Hepatocyte (in vitro differentiated cells): ENCODE measurements at regions not wholly inside any gene's neighbourhood (a gene's known extent, or its start where the extent isn't known, plus 50 kb on each side); places are given as distances from the start of the nearest gene placed in this dataset.
"Not testable (repeated sequence)": the region's sequence is repeated elsewhere in the genome, so short reads cannot be mapped to it uniquely, and the experiment has no call there.

ENCODE experiments used
- DNase-seq: peaks from one replicate; pipeline ENCODE4 v3.0.0-alpha.2; 2016; ENCODE audit warnings: low spot score
- H2AFZ ChIP-seq: fragments of 200-600 bp; sonication (generic); 2 replicates; pipeline ENCODE4 v1.6.0; 2016; ENCODE audit warnings: antibody characterized with exemption, mild to moderate bottlenecking
- H3K27ac ChIP-seq: fragments of 200-600 bp; sonication (generic); 2 replicates; pipeline ENCODE4 v1.5.1; 2016; ENCODE audit warnings: mild to moderate bottlenecking
- H3K27me3 ChIP-seq: fragments of 200-600 bp; sonication (generic); 2 replicates; pipeline ENCODE4 v1.6.1; 2016
- H3K36me3 ChIP-seq: fragments of 200-600 bp; sonication (generic); replicated peaks from 2 replicates; pipeline ENCODE4 v1.5.1; 2016; ENCODE audit warnings: low read depth; ENCODE audit not compliant: insufficient read depth
- H3K4me1 ChIP-seq: fragments of 200-600 bp; sonication (generic); 2 replicates; pipeline ENCODE4 v1.5.1; 2016; ENCODE audit warnings: mild to moderate bottlenecking, moderate library complexity; ENCODE audit not compliant: insufficient read depth
- H3K4me2 ChIP-seq: fragments of 200-600 bp; sonication (generic); 2 replicates; pipeline ENCODE4 v1.6.0; 2016
- H3K4me3 ChIP-seq: fragments of 200-600 bp; sonication (generic); 2 replicates; pipeline ENCODE4 v1.5.1; 2016; ENCODE audit warnings: mild to moderate bottlenecking
- H3K79me2 ChIP-seq: fragments of 200-600 bp; sonication (generic); 2 replicates; pipeline ENCODE4 v1.6.0; 2017; ENCODE audit warnings: mild to moderate bottlenecking
- H3K9me2 ChIP-seq: fragments of 200-600 bp; sonication (generic); replicated peaks from 2 replicates; pipeline ENCODE4 v1.6.0; 2017; ENCODE audit warnings: mild to moderate bottlenecking; ENCODE audit not compliant: insufficient read depth
- H3K9me3 ChIP-seq: fragments of 200-600 bp; sonication (generic); 2 replicates; pipeline ENCODE4 v1.5.1; 2016; ENCODE audit warnings: low read depth, mild to moderate bottlenecking
- H4K20me1 ChIP-seq: fragments of 200-600 bp; sonication (generic); 2 replicates; pipeline ENCODE4 v1.6.0; 2016; ENCODE audit warnings: mild to moderate bottlenecking; ENCODE audit not compliant: insufficient read depth, poor library complexity, severe bottlenecking
- EZH2 ChIP-seq: fragments of 200-600 bp; sonication (generic); IDR thresholded peaks from 2 replicates; pipeline ENCODE4 v1.6.1; 2016; ENCODE audit warnings: antibody characterized with exemption, mild to moderate bottlenecking, borderline replicate concordance
- EZH2phosphoT487 ChIP-seq: fragments of 200-600 bp; sonication (generic); IDR thresholded peaks from one replicate; pipeline ENCODE4 v1.6.1; 2018; ENCODE audit warnings: antibody characterized with exemption, mild to moderate bottlenecking, low read depth, moderate library complexity; ENCODE audit not compliant: unreplicated experiment, severe bottlenecking
- WGBS: methylation state at CpG from one replicate; pipeline ENCODE4 v1.1.6; 2016; ENCODE audit warnings: low lambda C conversion rate; ENCODE audit errors: missing lambda C conversion rate; 5-methylcytosine and 5-hydroxymethylcytosine counted together
- TF ChIP-seq, protein P1 (sequence below): fragments of 200-600 bp; sonication (generic); IDR thresholded peaks from 2 replicates; pipeline ENCODE4 v1.5.1; 2016; ENCODE audit warnings: antibody characterized with exemption, mild to moderate bottlenecking; ENCODE audit not compliant: poor library complexity

DNA sequence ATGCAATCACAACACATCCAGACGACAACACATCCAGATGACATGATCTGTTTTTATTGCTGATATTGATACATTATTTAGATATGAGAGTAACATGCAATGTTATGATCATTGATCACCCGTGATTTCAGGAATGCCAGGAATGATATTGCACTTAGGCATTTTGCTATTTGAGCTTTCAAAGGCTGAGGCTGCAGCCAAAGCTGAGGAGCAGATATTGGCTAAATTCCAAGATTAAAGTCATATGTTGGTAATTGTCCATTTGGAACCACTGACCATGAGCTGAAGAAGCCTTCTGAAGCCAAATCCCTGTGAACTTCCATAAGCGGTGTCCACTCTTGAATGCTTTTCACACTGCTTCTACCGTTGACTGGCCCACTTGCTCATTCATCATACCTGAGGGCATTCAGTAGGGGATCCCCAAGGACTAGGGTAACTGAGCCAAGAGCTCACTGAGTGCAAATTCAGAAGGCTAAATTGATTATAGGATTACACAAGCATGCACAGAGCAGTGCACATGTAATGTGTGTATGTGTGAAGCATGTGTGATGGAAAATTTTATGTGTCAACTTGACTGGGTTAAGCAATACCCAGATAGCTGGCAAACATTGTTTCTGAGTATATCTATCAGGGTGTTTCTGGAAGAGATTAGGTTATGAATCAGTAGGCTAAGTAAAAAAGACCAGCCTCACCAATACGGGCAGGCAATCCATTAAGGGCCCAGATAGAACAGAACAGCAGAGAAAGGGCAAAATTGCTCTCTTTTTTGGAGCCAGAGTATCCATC lies 92.1 kb upstream of the PLAAT1 start:
- Histone ChIP-seq H3K79me2 (no peaks in the 10 kb centered on the region), H4K20me1 (no peaks in the 10 kb centered on the region), H3K4me2 (no peak overlapping the region), H3K4me3 (no peak overlapping the region), H3K27me3 (no peaks in the 10 kb centered on the region), H3K9me3 (no peaks in the 10 kb centered on the region), H3K9me2 (no peaks in the 10 kb centered on the region), H2AFZ (no peak overlapping the region), H3K36me3 (no peaks in the 10 kb centered on the region), H3K27ac (no peak overlapping the region), H3K4me1 (no peaks in the 10 kb centered on the region)
- WGBS: 70% methylated on average over 5 of the region's 5 CpGs
- DNase-seq: no peak
- TF ChIP-seq EZH2: no peak
- TF ChIP-seq, protein P1, sequence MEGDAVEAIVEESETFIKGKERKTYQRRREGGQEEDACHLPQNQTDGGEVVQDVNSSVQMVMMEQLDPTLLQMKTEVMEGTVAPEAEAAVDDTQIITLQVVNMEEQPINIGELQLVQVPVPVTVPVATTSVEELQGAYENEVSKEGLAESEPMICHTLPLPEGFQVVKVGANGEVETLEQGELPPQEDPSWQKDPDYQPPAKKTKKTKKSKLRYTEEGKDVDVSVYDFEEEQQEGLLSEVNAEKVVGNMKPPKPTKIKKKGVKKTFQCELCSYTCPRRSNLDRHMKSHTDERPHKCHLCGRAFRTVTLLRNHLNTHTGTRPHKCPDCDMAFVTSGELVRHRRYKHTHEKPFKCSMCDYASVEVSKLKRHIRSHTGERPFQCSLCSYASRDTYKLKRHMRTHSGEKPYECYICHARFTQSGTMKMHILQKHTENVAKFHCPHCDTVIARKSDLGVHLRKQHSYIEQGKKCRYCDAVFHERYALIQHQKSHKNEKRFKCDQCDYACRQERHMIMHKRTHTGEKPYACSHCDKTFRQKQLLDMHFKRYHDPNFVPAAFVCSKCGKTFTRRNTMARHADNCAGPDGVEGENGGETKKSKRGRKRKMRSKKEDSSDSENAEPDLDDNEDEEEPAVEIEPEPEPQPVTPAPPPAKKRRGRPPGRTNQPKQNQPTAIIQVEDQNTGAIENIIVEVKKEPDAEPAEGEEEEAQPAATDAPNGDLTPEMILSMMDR: no peak

- 94% methylated on average over 2 of the region's 2 CpGs for WGBS
- Histone ChIP-seq H3K9me3 (no peaks in the 10 kb centered on the region), H3K27me3 (no peaks in the 10 kb centered on the region), H3K36me3 (no peaks in the 10 kb centered on the region), H3K4me3 (no peak overlapping the region), H3K27ac (no peak overlapping the region), H3K4me2 (no peak overlapping the region), H2AFZ (no peak overlapping the region), H3K9me2 (no peaks in the 10 kb centered on the region), H3K4me1 (no peaks in the 10 kb centered on the region), H3K79me2 (no peaks in the 10 kb centered on the region), H4K20me1 (no peaks in the 10 kb centered on the region)
- TF ChIP-seq EZH2phosphoT487: no peak
- TF ChIP-seq, protein P1: no peak
- TF ChIP-seq EZH2: no peak
- no peak for DNase-seq
Observed at GRCh38 chr3:193149998-193150397, 91.0 kb upstream of the PLAAT1 start.

DNA sequence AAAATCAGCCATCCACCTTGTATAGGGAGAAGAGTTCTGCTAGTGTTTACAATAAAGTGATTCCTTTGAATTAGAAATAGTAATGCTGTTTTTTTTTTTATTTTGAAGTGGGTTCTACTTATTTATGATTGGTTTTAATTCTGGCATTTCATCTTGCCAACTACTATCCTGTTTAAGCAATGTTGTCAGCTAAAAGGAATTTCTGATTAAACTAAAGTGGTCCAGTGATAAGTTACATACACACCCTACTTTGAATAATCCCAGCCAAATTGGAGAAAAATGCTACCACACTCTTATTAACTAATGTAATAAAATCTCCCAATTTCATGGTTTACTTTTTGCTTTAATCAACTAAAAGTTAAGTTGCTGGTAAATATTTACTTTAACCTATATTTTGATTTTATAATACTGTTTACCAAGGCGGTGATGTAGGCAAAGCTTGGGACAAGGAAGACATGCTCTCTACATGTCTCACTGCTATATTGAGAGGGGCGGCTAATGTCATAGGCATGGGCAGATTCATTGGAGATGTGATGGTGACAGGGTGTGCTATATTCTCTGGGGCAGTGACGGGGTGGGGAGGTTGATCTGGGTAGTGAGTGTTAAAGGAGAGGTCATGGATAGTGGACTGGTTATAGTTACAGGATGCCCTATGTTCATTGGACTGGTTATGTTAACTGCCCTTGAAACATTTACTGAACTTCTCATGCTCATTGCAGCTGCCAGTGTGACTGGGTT lies 85.8 kb upstream of the PLAAT1 start:
- H3K36me3 ChIP-seq, H3K9me3 ChIP-seq, H2AFZ ChIP-seq, H3K79me2 ChIP-seq, H4K20me1 ChIP-seq, DNase-seq, H3K9me2 ChIP-seq, H3K27ac ChIP-seq, H3K4me3 ChIP-seq, H3K4me2 ChIP-seq, H3K27me3 ChIP-seq, H3K4me1 ChIP-seq: not testable (repeated sequence)
- 93% methylated on average over 3 of the region's 3 CpGs for WGBS

DNA sequence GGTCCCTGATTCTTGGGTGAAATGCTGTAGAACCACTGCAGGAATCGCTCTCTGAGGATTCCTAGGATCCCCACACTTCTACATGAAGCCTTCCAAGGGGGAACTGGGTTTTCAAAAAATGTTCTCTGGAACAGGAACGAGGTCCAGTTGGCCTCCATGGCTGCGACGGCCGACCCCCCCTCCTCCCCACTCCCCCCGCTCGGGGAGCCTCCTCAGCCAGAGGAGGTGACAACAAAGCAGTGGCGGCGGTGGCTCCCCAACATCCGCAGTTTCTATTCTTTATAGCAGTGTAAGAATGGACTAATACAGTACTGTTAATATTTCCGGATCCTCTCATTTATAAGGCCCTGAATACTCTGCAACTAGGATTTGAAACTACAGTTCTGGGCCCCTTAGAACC lies 84.0 kb upstream of the PLAAT1 start:
- H3K27ac ChIP-seq: no peak overlapping the region
- no peak overlapping the region for H3K4me3 ChIP-seq
- H3K9me3 ChIP-seq: no peaks in the 10 kb centered on the region
- no peak overlapping the region for H2AFZ ChIP-seq
- H3K4me1 ChIP-seq: no peaks in the 10 kb centered on the region
- 90% methylated on average over 11 of the region's 11 CpGs for WGBS
- H3K4me2 ChIP-seq: no peak overlapping the region
- TF ChIP-seq EZH2phosphoT487: no peak
- TF ChIP-seq, protein P1: no peak
- TF ChIP-seq EZH2: no peak
- H3K36me3 ChIP-seq: no peaks in the 10 kb centered on the region
- no peaks in the 10 kb centered on the region for H3K9me2 ChIP-seq
- H3K27me3 ChIP-seq: no peaks in the 10 kb centered on the region
- no peak for DNase-seq
- H4K20me1 ChIP-seq: no peaks in the 10 kb centered on the region
- no peaks in the 10 kb centered on the region for H3K79me2 ChIP-seq
